OCI-LY7 (cell line): ENCODE measurements at regions not wholly inside any gene's neighbourhood (a gene's known extent, or its start where the extent isn't known, plus 50 kb on each side); places are given as distances from the start of the nearest gene placed in this dataset.

ENCODE experiments used
- BruUV-seq: library from RNA; stranded (reverse); fragments of 400-500 nt; replicated peaks from 2 replicates; lab custom pipeline; 2021; lab: Mats Ljungman, UMichigan
- CTCF ChIA-PET: fragments of 300-600 bp; sonication (Branson Sonifier 250); formaldehyde crosslinking; loops from one replicate; lab custom pipeline; 2022; ENCODE audit warnings: antibody characterized with exemption; ENCODE audit not compliant: unreplicated experiment; lab: Charles Lee
- POLR2A ChIA-PET: fragments of 300-600 bp; sonication (Branson Sonifier 250); formaldehyde crosslinking; loops from one replicate; lab custom pipeline; 2022; ENCODE audit warnings: antibody characterized with exemption; lab: Charles Lee
- DNase-seq: peaks from one replicate; pipeline ENCODE4 v3.0.0-alpha.2; 2015; ENCODE audit warnings: low spot score
- H2AFZ ChIP-seq: fragments of 200-600 bp; sonication (generic), shearing (Covaris generic); 2 replicates; pipeline ENCODE4 v1.6.1; 2014; ENCODE audit warnings: mild to moderate bottlenecking, antibody characterized with exemption, low read length, moderate library complexity
- H3K27ac ChIP-seq: fragments of 200-600 bp; sonication (generic); 2 replicates; pipeline ENCODE4 v1.5.1; 2014; ENCODE audit warnings: mixed run types, low read depth, mild to moderate bottlenecking, moderate library complexity, low read length, inconsistent platforms; ENCODE audit not compliant: poor library complexity, severe bottlenecking
- H3K36me3 ChIP-seq: fragments of 200-600 bp; sonication (generic); 2 replicates; pipeline ENCODE4 v1.6.1; 2014; ENCODE audit warnings: mild to moderate bottlenecking, antibody characterized with exemption, low read length, moderate library complexity, mixed read lengths; ENCODE audit not compliant: insufficient read depth
- H3K4me1 ChIP-seq: fragments of 200-600 bp; sonication (generic); 2 replicates; pipeline ENCODE4 v1.5.1; 2014; ENCODE audit warnings: mild to moderate bottlenecking, low read length; ENCODE audit not compliant: insufficient read depth, poor library complexity, severe bottlenecking
- H3K4me2 ChIP-seq: fragments of 200-600 bp; sonication (generic); 2 replicates; pipeline ENCODE4 v1.6.1; 2014; ENCODE audit warnings: mild to moderate bottlenecking, low read length
- H3K4me3 ChIP-seq: fragments of 200-600 bp; sonication (generic); 2 replicates; pipeline ENCODE4 v1.5.1; 2014; ENCODE audit warnings: mild to moderate bottlenecking, low read depth, low read length; ENCODE audit not compliant: poor library complexity, severe bottlenecking
- H3K79me2 ChIP-seq: fragments of 200-600 bp; sonication (generic); 2 replicates; pipeline ENCODE4 v1.6.1; 2016; ENCODE audit warnings: low read depth, mild to moderate bottlenecking, low read length, moderate library complexity, mixed read lengths; ENCODE audit not compliant: insufficient read depth
- H3K9me2 ChIP-seq: fragments of 200-600 bp; sonication (generic); 2 replicates; pipeline ENCODE4 v1.6.1; 2016; ENCODE audit warnings: mild to moderate bottlenecking, low read length, mixed read lengths; ENCODE audit not compliant: insufficient read depth
- H3K9me3 ChIP-seq: fragments of 200-600 bp; sonication (generic); 2 replicates; pipeline ENCODE4 v1.6.1; 2014; ENCODE audit warnings: mild to moderate bottlenecking, mixed run types, low read length, mixed read lengths
- H4K20me1 ChIP-seq: fragments of 200-600 bp; sonication (generic); 2 replicates; pipeline ENCODE4 v1.6.1; 2014; ENCODE audit warnings: mild to moderate bottlenecking, antibody characterized with exemption, low read length, moderate library complexity, mixed read lengths; ENCODE audit not compliant: insufficient read depth
- EZH2phosphoT487 ChIP-seq: fragments of 200-600 bp; sonication (generic); IDR thresholded peaks from 2 replicates; pipeline ENCODE4 v1.6.1; 2018; ENCODE audit warnings: low read depth, borderline replicate concordance, mild to moderate bottlenecking, mixed run types, antibody characterized with exemption, low read length, moderate library complexity, mixed read lengths
- intact Hi-C: fragments of 100-400 bp; cut with micrococcal nuclease; formaldehyde crosslinking; loops from one replicate; pipeline ENCODE4 v1.10.0; 2022; ENCODE audit not compliant: unreplicated experiment
- TF ChIP-seq, protein P1 (sequence below): fragments of 200-600 bp; sonication (generic); conservative IDR thresholded peaks from 2 replicates; pipeline ENCODE4 v1.5.1; 2014; ENCODE audit warnings: mild to moderate bottlenecking, antibody characterized with exemption, low read length, moderate library complexity, mixed read lengths

DNA sequence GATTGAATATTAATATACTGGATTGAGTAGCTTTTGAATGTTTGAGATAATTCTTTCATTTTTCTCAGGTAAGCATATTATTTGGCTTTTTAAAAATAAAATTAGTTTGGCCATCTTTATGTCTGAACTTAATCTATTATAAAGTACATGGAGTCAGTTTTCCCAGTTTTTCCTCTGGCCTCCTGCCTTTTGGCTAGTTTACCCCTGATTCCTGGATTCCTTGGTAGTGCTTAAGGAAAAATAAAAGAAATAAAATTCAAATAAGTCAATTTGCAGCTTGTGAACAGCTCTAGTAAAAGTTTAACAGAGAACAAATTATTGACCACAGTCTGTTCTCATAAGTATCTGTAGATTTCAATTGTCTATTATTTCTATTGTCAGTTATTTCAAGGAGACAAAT lies 89.4 kb downstream of the COL6A6 start:
- no peaks in the 10 kb centered on the region for H3K36me3 ChIP-seq
- no peaks in the 10 kb centered on the region for H3K9me2 ChIP-seq
- no peaks in the 10 kb centered on the region for H3K4me1 ChIP-seq
- H3K79me2 ChIP-seq = no peaks in the 10 kb centered on the region
- BruUV-seq = no TSS peak
- peaks cover 23% of the 10 kb centered on the region; the same call in 1 of the 2 replicates for H3K9me3 ChIP-seq
- TF ChIP-seq, protein P1, sequence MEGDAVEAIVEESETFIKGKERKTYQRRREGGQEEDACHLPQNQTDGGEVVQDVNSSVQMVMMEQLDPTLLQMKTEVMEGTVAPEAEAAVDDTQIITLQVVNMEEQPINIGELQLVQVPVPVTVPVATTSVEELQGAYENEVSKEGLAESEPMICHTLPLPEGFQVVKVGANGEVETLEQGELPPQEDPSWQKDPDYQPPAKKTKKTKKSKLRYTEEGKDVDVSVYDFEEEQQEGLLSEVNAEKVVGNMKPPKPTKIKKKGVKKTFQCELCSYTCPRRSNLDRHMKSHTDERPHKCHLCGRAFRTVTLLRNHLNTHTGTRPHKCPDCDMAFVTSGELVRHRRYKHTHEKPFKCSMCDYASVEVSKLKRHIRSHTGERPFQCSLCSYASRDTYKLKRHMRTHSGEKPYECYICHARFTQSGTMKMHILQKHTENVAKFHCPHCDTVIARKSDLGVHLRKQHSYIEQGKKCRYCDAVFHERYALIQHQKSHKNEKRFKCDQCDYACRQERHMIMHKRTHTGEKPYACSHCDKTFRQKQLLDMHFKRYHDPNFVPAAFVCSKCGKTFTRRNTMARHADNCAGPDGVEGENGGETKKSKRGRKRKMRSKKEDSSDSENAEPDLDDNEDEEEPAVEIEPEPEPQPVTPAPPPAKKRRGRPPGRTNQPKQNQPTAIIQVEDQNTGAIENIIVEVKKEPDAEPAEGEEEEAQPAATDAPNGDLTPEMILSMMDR = no peak
- no peak for TF ChIP-seq EZH2phosphoT487
- POLR2A ChIA-PET = no interaction called here
- intact Hi-C loops = no loop called here
- H4K20me1 ChIP-seq = no peaks in the 10 kb centered on the region
- CTCF ChIA-PET = no interaction called here
- no peak overlapping the region for H3K4me3 ChIP-seq
- DNase-seq = no peak
- no peak overlapping the region for H3K4me2 ChIP-seq
- no peak overlapping the region for H2AFZ ChIP-seq
- no peak overlapping the region for H3K27ac ChIP-seq

DNA sequence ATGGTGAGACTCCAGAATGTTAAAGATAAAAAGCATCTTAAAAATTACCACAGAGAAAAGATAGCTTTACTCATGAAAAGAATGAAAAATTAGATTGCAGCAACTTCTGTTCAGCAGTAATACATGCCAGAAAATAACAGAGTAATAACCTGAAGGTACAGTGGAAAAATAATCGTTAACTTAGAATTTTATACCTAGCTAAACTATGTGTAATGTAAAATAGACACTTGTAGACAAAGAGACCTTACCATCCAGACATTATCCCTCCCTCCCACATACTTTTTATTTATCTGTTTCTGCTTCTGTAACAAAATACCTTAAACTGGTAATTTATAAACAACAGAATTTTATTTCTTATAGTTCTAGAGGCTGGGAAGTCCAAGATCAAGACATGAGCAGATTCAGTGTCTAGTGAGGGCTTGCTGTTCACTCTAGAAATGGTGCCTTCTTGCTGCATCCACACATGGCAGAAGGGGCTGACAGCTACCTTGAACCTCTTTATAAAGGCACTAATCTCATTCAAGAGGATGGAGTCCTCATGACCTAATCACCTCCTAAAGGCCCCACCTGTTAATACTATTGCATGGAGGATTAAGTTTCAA lies 90.7 kb downstream of the COL6A6 start:
- BruUV-seq = no TSS peak
- H3K4me3 ChIP-seq = no peak overlapping the region
- no peaks in the 10 kb centered on the region for H3K4me1 ChIP-seq
- H3K36me3 ChIP-seq = no peaks in the 10 kb centered on the region
- peaks cover 23% of the 10 kb centered on the region; the same call in 1 of the 2 replicates for H3K9me3 ChIP-seq
- CTCF ChIA-PET = no interaction called here
- no peak for DNase-seq
- no peak overlapping the region for H2AFZ ChIP-seq
- no peaks in the 10 kb centered on the region for H3K79me2 ChIP-seq
- H3K27ac ChIP-seq = no peak overlapping the region
- POLR2A ChIA-PET = interaction anchor here (1.2 kb wide), 1 partner anchor 30 kb away, joined by 3 read pairs; no protein-coding TSS in a partner anchor
- no peaks in the 10 kb centered on the region for H3K9me2 ChIP-seq
- no peak overlapping the region for H3K4me2 ChIP-seq
- intact Hi-C loops = no loop called here
- H4K20me1 ChIP-seq = no peaks in the 10 kb centered on the region
- TF ChIP-seq EZH2phosphoT487 = no peak
- TF ChIP-seq, protein P1 = no peak

DNA sequence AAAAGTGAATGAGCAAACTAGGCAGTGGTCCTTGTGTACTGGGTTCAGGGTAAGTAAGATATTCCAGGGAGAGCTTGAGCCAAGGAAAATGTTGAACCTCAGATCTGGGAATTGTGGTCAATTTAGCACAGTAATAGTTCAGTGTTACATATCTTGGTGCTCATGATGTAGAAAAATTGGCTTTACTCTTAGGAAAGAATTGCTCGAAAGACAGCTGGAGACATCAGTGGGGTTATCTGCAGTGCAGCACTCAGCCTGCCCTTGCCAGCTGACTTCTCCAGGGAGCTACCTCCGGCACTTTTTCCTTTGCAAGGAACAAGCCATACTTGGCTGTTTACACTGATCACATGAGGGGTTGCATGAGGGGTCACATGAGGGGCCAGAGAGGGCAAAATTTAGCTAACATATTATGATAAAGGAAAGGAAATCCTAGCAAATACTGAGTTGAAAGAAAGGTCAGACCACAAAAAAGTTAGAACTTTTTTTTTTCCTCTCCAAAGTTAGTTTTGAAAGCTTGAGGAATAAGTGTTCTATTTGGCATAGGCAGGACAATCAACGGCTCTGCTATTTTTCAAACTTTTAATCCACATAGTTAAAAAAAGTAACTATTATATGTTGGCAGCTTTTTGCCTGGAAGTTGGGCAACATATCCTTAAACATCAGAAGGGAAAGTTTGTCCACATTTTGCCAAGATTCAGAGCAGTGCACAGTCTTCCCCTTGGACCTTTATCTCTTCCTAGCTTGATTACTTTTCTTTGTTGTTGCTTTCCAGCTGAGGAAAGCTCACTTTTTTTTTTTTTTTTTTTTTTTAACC lies 92.4 kb downstream of the COL6A6 start:
- no peak for DNase-seq
- Histone ChIP-seq H3K36me3 (no peaks in the 10 kb centered on the region), H3K4me1 (no peaks in the 10 kb centered on the region), H2AFZ (no peak overlapping the region), H3K79me2 (no peaks in the 10 kb centered on the region), H3K9me2 (no peaks in the 10 kb centered on the region), H3K9me3 (peaks cover 23% of the 10 kb centered on the region; the same call in 1 of the 2 replicates), H3K4me2 (no peak overlapping the region), H4K20me1 (no peaks in the 10 kb centered on the region), H3K4me3 (no peak overlapping the region), H3K27ac (no peak overlapping the region)
- ChIA-PET CTCF (no interaction called here), POLR2A (interaction anchor here (0.6 to 1.2 kb wide), 4 partner anchors 11 to 348 kb away, joined by 3 to 5 read pairs (median 3); no protein-coding TSS in a partner anchor)
- intact Hi-C loops = no loop called here
- no TSS peak for BruUV-seq
- TF ChIP-seq, protein P1 = no peak
- no peak for TF ChIP-seq EZH2phosphoT487
